Neural cell (in vitro differentiated cells): ENCODE measurements at regions not wholly inside any gene's neighbourhood (a gene's known extent, or its start where the extent isn't known, plus 50 kb on each side); places are given as distances from the start of the nearest gene placed in this dataset.

Experiments used
- H2AFZ ChIP-seq: fragments of 200-600, 300-800 bp; sonication (generic), shearing (Covaris generic); 2 replicates; pipeline ENCODE4 v1.6.0; 2014; ENCODE audit warnings: low read depth, mild to moderate bottlenecking, antibody characterized with exemption, low read length, moderate library complexity
- H3F3A ChIP-seq: fragments of 200-600 bp; shearing (Covaris generic); 2 replicates; pipeline ENCODE4 v1.6.1; 2016; ENCODE audit warnings: mild to moderate bottlenecking, moderate library complexity, mixed read lengths, antibody characterized with exemption, low read length; ENCODE audit not compliant: insufficient read depth, poor library complexity, severe bottlenecking
- H3K27ac ChIP-seq: fragments of 200-600, 300-800 bp; sonication (generic), shearing (Covaris generic); 2 replicates; pipeline ENCODE4 v1.5.1; 2014; ENCODE audit warnings: mild to moderate bottlenecking, low read length, moderate library complexity
- H3K27me3 ChIP-seq: fragments of 300-800, 200-600 bp; sonication (generic), shearing (Covaris generic); 2 replicates; pipeline ENCODE4 v1.6.0; 2014; ENCODE audit warnings: mild to moderate bottlenecking, low read depth, low read length, moderate library complexity; ENCODE audit not compliant: insufficient read depth
- H3K36me3 ChIP-seq: fragments of 300-800, 200-600 bp; sonication (generic), shearing (Covaris generic); 2 replicates; pipeline ENCODE4 v1.5.1; 2014; ENCODE audit warnings: mild to moderate bottlenecking, antibody characterized with exemption, low read length, moderate library complexity; ENCODE audit not compliant: insufficient read depth
- H3K4me2 ChIP-seq: fragments of 300-800, 200-600 bp; sonication (generic), shearing (Covaris generic); 2 replicates; pipeline ENCODE4 v1.6.0; 2014; ENCODE audit warnings: mild to moderate bottlenecking, low read length
- H3K4me3 ChIP-seq: fragments of 300-800, 200-600 bp; sonication (generic), shearing (Covaris generic); 2 replicates; pipeline ENCODE4 v1.5.1; 2014; ENCODE audit warnings: mild to moderate bottlenecking, low read length, moderate library complexity
- H3K79me2 ChIP-seq: fragments of 200-600 bp; shearing (Covaris generic); replicated peaks from 2 replicates; pipeline ENCODE4 v1.6.0; 2014; ENCODE audit warnings: mild to moderate bottlenecking, low read length, moderate library complexity; ENCODE audit not compliant: insufficient read depth
- H3K9ac ChIP-seq: fragments of 300-800, 200-600 bp; sonication (generic), shearing (Covaris generic); 2 replicates; pipeline ENCODE4 v1.6.1; 2016; ENCODE audit warnings: mild to moderate bottlenecking, low read length, mixed read lengths
- H3K9me2 ChIP-seq: fragments of 200-600 bp; shearing (Covaris generic); 2 replicates; pipeline ENCODE4 v1.6.1; 2016; ENCODE audit warnings: mild to moderate bottlenecking, low read length, mixed read lengths; ENCODE audit not compliant: insufficient read depth
- H3K9me3 ChIP-seq: fragments of 200-600, 300-800 bp; sonication (generic), shearing (Covaris generic); 2 replicates; pipeline ENCODE4 v1.6.1; 2016; ENCODE audit warnings: mild to moderate bottlenecking, mixed run types, low read length, moderate library complexity, mixed read lengths
- H4K20me1 ChIP-seq: fragments of 200-600 bp; shearing (Covaris generic); 2 replicates; pipeline ENCODE4 v1.6.1; 2016; ENCODE audit warnings: mild to moderate bottlenecking, mixed run types; ENCODE audit not compliant: insufficient read depth
- EP300 ChIP-seq: fragments of 450-650 bp; conservative IDR thresholded peaks from 2 replicates; pipeline ENCODE4 v1.6.1; 2014; ENCODE audit warnings: antibody characterized with exemption, mild to moderate bottlenecking, moderate library complexity; ENCODE audit not compliant: poor library complexity, severe bottlenecking
- EZH2 ChIP-seq: fragments of 200-600, 300-800 bp; shearing (Covaris generic), sonication (generic); IDR thresholded peaks from 2 replicates; pipeline ENCODE4 v1.6.1; 2014; ENCODE audit warnings: antibody characterized with exemption, low read length, borderline replicate concordance, mild to moderate bottlenecking; ENCODE audit not compliant: insufficient read depth, poor library complexity, severe bottlenecking
- MXI1 ChIP-seq: fragments of 450-650 bp; conservative IDR thresholded peaks from 2 replicates; pipeline ENCODE4 v1.6.1; 2014; ENCODE audit warnings: antibody characterized with exemption, mild to moderate bottlenecking; ENCODE audit not compliant: poor library complexity, severe bottlenecking
- POLR2AphosphoS5 ChIP-seq: IDR thresholded peaks from 2 replicates; pipeline ENCODE4 v1.6.1; 2012
- RAD21 ChIP-seq: fragments of 450-650 bp; conservative IDR thresholded peaks from 2 replicates; pipeline ENCODE4 v1.6.1; 2014; ENCODE audit warnings: antibody characterized with exemption, mild to moderate bottlenecking, moderate library complexity
- SMC3 ChIP-seq: fragments of 450-650 bp; conservative IDR thresholded peaks from 2 replicates; pipeline ENCODE4 v1.6.1; 2014; ENCODE audit warnings: antibody characterized with exemption, mild to moderate bottlenecking, moderate library complexity; ENCODE audit not compliant: poor library complexity
- TAF1 ChIP-seq: IDR thresholded peaks from 2 replicates; pipeline ENCODE4 v1.6.1; 2012; ENCODE audit warnings: low read depth
- TF ChIP-seq, protein P1 (sequence below): IDR thresholded peaks from 2 replicates; pipeline ENCODE4 v1.6.1; 2012; ENCODE audit warnings: borderline replicate concordance
- TF ChIP-seq, protein P2 (sequence below): fragments of 450-650 bp; IDR thresholded peaks from 2 replicates; pipeline ENCODE4 v1.5.1; 2014; ENCODE audit warnings: antibody characterized with exemption, mild to moderate bottlenecking, moderate library complexity; ENCODE audit not compliant: poor library complexity, severe bottlenecking

DNA sequence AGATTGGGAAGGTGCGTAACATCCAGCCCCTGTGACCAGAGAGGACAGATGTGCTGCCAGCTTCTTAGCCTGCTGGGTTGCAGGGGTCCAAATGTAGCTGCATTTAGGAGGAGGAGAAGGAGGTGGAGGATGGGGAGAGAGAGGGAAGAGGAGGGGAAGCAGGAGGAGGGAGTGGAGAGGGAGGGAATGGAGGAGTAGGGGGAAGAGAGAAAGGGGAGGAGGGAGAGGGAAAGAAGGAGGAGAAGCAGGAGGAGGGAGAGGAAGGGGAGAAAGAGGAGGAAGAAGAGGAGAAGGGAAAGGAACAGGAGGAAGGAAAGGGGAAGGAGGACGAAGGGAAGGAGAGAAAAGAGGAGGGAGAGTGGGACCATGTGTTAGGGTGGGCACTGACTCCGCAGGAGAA is 108.6 kb downstream of the ABCC12 start:
- Histone ChIP-seq H3F3A (no peaks in the 10 kb centered on the region), H3K27me3 (no peaks in the 10 kb centered on the region), H3K9me2 (no peaks in the 10 kb centered on the region), H3K4me3 (no peak overlapping the region), H3K4me2 (no peak overlapping the region), H4K20me1 (no peaks in the 10 kb centered on the region), H2AFZ (no peak overlapping the region), H3K9me3 (no peaks in the 10 kb centered on the region), H3K36me3 (no peaks in the 10 kb centered on the region), H3K27ac (no peak overlapping the region), H3K9ac (no peak overlapping the region), H3K79me2 (no peaks in the 10 kb centered on the region)
- TF ChIP-seq EP300 (no peak), EZH2 (no peak), TAF1 (no peak), POLR2AphosphoS5 (no peak), SMC3 (no peak), MXI1 (no peak), RAD21 (no peak)
- TF ChIP-seq, protein P1, sequence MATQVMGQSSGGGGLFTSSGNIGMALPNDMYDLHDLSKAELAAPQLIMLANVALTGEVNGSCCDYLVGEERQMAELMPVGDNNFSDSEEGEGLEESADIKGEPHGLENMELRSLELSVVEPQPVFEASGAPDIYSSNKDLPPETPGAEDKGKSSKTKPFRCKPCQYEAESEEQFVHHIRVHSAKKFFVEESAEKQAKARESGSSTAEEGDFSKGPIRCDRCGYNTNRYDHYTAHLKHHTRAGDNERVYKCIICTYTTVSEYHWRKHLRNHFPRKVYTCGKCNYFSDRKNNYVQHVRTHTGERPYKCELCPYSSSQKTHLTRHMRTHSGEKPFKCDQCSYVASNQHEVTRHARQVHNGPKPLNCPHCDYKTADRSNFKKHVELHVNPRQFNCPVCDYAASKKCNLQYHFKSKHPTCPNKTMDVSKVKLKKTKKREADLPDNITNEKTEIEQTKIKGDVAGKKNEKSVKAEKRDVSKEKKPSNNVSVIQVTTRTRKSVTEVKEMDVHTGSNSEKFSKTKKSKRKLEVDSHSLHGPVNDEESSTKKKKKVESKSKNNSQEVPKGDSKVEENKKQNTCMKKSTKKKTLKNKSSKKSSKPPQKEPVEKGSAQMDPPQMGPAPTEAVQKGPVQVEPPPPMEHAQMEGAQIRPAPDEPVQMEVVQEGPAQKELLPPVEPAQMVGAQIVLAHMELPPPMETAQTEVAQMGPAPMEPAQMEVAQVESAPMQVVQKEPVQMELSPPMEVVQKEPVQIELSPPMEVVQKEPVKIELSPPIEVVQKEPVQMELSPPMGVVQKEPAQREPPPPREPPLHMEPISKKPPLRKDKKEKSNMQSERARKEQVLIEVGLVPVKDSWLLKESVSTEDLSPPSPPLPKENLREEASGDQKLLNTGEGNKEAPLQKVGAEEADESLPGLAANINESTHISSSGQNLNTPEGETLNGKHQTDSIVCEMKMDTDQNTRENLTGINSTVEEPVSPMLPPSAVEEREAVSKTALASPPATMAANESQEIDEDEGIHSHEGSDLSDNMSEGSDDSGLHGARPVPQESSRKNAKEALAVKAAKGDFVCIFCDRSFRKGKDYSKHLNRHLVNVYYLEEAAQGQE = no peak
- TF ChIP-seq, protein P2, sequence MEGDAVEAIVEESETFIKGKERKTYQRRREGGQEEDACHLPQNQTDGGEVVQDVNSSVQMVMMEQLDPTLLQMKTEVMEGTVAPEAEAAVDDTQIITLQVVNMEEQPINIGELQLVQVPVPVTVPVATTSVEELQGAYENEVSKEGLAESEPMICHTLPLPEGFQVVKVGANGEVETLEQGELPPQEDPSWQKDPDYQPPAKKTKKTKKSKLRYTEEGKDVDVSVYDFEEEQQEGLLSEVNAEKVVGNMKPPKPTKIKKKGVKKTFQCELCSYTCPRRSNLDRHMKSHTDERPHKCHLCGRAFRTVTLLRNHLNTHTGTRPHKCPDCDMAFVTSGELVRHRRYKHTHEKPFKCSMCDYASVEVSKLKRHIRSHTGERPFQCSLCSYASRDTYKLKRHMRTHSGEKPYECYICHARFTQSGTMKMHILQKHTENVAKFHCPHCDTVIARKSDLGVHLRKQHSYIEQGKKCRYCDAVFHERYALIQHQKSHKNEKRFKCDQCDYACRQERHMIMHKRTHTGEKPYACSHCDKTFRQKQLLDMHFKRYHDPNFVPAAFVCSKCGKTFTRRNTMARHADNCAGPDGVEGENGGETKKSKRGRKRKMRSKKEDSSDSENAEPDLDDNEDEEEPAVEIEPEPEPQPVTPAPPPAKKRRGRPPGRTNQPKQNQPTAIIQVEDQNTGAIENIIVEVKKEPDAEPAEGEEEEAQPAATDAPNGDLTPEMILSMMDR = no peak

DNA sequence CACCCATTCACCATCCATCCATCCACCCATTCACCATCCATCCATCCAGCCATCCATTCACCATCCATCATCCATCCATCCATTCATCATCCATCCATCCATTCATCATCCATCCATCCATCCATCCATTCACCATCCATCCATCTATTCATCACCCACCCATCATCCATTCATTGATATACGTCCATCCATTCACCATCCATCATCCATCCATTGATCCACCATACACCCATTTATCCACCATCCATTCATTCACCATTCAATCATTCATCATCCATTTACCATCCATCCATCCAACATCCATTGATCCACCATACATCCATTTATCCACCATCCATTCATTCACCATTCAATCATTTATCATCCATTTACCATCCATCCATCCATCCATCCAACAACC is 111.7 kb downstream of the ABCC12 start:
- Histone ChIP-seq H3K9me2 (no peaks in the 10 kb centered on the region), H3K27me3 (no peaks in the 10 kb centered on the region), H3K9me3 (no peaks in the 10 kb centered on the region), H3K4me3 (no peak overlapping the region), H3K27ac (no peak overlapping the region), H3K79me2 (no peaks in the 10 kb centered on the region), H3K36me3 (no peaks in the 10 kb centered on the region), H3K4me2 (no peak overlapping the region), H3F3A (no peaks in the 10 kb centered on the region), H4K20me1 (no peaks in the 10 kb centered on the region), H2AFZ (no peak overlapping the region), H3K9ac (no peak overlapping the region)
- TF ChIP-seq TAF1 (no peak), EZH2 (no peak), POLR2AphosphoS5 (no peak), RAD21 (no peak)
- TF ChIP-seq, protein P1 = no peak
- TF ChIP-seq, protein P2 = no peak
